KMS-11 (cell line): ENCODE measurements at regions not wholly inside any gene's neighbourhood (a gene's known extent, or its start where the extent isn't known, plus 50 kb on each side); places are given as distances from the start of the nearest gene placed in this dataset.

Experiments
- H2AFZ ChIP-seq: fragments of 200-600 bp; sonication (generic); 2 replicates; pipeline ENCODE4 v1.6.1; 2016; ENCODE audit warnings: antibody characterized with exemption, mixed run types, low read depth
- H3K27ac ChIP-seq: fragments of 200-600 bp; sonication (generic); 2 replicates; pipeline ENCODE4 v1.6.1; 2016; ENCODE audit warnings: mild to moderate bottlenecking, mixed run types
- H3K27me3 ChIP-seq: fragments of 200-600 bp; sonication (generic); 2 replicates; pipeline ENCODE4 v1.6.1; 2017; ENCODE audit warnings: mild to moderate bottlenecking, low read depth, mixed run types, moderate library complexity; ENCODE audit not compliant: insufficient read depth
- H3K36me3 ChIP-seq: fragments of 200-600 bp; sonication (generic); 2 replicates; pipeline ENCODE4 v1.6.1; 2017; ENCODE audit warnings: mild to moderate bottlenecking, mixed run types; ENCODE audit not compliant: insufficient read depth
- H3K4me1 ChIP-seq: fragments of 200-600 bp; sonication (generic); 2 replicates; pipeline ENCODE4 v1.6.1; 2016; ENCODE audit warnings: mild to moderate bottlenecking, low read depth, mixed run types; ENCODE audit not compliant: poor library complexity, severe bottlenecking
- H3K4me2 ChIP-seq: fragments of 200-600 bp; sonication (generic); 2 replicates; pipeline ENCODE4 v1.7.0; 2016; ENCODE audit warnings: mild to moderate bottlenecking, mixed run types
- H3K4me3 ChIP-seq: fragments of 200-600 bp; sonication (generic); IDR thresholded peaks from 2 replicates; pipeline ENCODE4 v1.6.1; 2017; ENCODE audit warnings: low read depth, low read length, mixed read lengths; ENCODE audit not compliant: insufficient read depth
- H3K79me2 ChIP-seq: fragments of 200-600 bp; sonication (generic); 2 replicates; pipeline ENCODE4 v1.6.1; 2016; ENCODE audit warnings: low read depth, mixed run types; ENCODE audit not compliant: insufficient read depth
- H3K9ac ChIP-seq: fragments of 200-600 bp; sonication (generic); 2 replicates; pipeline ENCODE4 v1.6.1; 2016; ENCODE audit warnings: mild to moderate bottlenecking, mixed run types
- H4K20me1 ChIP-seq: fragments of 200-600 bp; sonication (generic); 2 replicates; pipeline ENCODE4 v1.6.1; 2016; ENCODE audit warnings: mild to moderate bottlenecking, mixed run types; ENCODE audit not compliant: insufficient read depth
- CTCF ChIP-seq: fragments of 200-600 bp; sonication (generic); conservative IDR thresholded peaks from 2 replicates; pipeline ENCODE4 v1.6.1; 2017; ENCODE audit warnings: low read depth, mild to moderate bottlenecking, antibody characterized with exemption, low read length, moderate library complexity, mixed read lengths

DNA sequence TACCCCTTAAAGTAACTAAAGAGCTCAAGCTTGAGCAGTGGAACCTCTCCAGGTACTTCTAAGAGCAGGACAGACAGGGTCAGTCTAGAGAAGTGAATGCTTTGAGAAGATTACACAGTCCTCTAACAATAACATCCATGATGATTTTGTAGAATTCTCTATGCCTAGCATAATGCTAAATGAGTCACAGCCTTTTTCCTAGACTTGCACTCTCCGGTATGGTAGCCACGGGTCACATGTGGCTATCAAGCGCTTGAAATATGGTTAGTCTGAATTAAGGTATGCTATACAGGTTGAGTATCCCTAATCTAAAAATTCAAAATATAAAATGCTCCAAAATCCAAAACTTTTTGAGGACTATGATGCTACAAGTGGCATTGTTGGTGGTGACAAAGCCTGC is 166.6 kb upstream of the MKLN1 start:
- H2AFZ ChIP-seq = no peak overlapping the region
- no peak overlapping the region for H3K4me2 ChIP-seq
- no peak overlapping the region for H3K9ac ChIP-seq
- no peaks in the 10 kb centered on the region for H3K36me3 ChIP-seq
- H3K79me2 ChIP-seq = no peaks in the 10 kb centered on the region
- H3K27ac ChIP-seq = no peak overlapping the region
- no peaks in the 10 kb centered on the region for H4K20me1 ChIP-seq
- H3K4me1 ChIP-seq = no peaks in the 10 kb centered on the region
- H3K4me3 ChIP-seq = no peak overlapping the region
- TF ChIP-seq CTCF = no peak
- H3K27me3 ChIP-seq = no peaks in the 10 kb centered on the region

- Histone ChIP-seq H4K20me1 (no peaks in the 10 kb centered on the region), H3K27ac (no peak overlapping the region), H3K27me3 (no peaks in the 10 kb centered on the region), H3K79me2 (no peaks in the 10 kb centered on the region), H3K9ac (no peak overlapping the region), H3K4me1 (no peaks in the 10 kb centered on the region), H2AFZ (no peak overlapping the region), H3K36me3 (no peaks in the 10 kb centered on the region), H3K4me3 (no peak overlapping the region), H3K4me2 (no peak overlapping the region)
- TF ChIP-seq CTCF = no peak
Measured at GRCh38 chr7:131164025-131164925, 163.4 kb upstream of the MKLN1 start.

- Histone ChIP-seq H3K4me1 (no peaks in the 10 kb centered on the region), H3K4me3 (no peak overlapping the region), H3K9ac (no peak overlapping the region), H3K79me2 (no peaks in the 10 kb centered on the region), H2AFZ (no peak overlapping the region), H3K4me2 (no peak overlapping the region), H4K20me1 (no peaks in the 10 kb centered on the region), H3K27ac (no peak overlapping the region), H3K27me3 (no peaks in the 10 kb centered on the region), H3K36me3 (no peaks in the 10 kb centered on the region)
- no peak for TF ChIP-seq CTCF
Measured at GRCh38 chr7:131166066-131166465, 161.6 kb upstream of the MKLN1 start.

DNA sequence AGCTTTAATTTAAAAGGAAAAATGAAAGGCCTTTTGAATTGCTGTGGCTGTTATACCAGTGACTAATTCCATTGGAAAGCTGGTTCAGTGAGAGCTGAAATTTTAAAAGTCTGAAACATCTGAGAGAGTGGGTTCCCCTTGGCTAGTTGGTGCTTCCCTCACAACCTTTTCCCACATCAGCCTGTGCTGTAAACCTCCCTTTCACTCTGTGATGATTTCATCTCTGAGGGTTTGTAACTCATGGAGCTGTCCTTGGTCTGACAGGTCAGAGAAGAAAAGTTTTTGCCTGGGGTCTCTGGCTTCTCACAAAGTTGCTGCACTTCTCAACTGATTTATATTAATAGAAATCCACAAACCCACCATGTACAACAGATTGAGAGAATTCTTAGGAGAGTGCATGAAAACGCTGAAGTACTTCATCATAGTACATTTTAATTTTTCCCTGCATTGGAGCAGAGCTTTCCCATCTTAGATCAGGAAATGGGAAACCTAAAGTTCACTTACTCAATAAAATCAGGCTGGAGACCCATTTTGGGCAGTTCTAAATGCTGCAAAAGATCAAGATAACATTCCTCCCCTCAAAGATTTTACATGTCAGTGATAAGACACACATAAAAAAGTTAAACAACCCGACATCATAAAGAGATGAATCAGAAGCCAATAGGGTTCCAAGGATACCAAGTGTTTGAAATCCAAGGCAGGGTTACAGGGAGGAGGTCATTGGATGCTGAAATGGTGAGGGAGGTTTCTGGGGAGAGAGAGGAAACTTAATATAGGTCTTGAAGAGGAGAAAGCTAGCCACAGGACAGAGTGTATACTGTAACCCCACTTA is 157.0 kb upstream of the MKLN1 start:
- H3K27me3 ChIP-seq = no peaks in the 10 kb centered on the region
- H3K9ac ChIP-seq = no peak overlapping the region
- TF ChIP-seq CTCF = no peak
- no peaks in the 10 kb centered on the region for H3K36me3 ChIP-seq
- no peak overlapping the region for H3K27ac ChIP-seq
- H2AFZ ChIP-seq = no peak overlapping the region
- no peak overlapping the region for H3K4me3 ChIP-seq
- no peaks in the 10 kb centered on the region for H3K4me1 ChIP-seq
- no peak overlapping the region for H3K4me2 ChIP-seq
- no peaks in the 10 kb centered on the region for H3K79me2 ChIP-seq
- no peaks in the 10 kb centered on the region for H4K20me1 ChIP-seq
